Mesothelial cell of epicardium (in vitro differentiated cells): ENCODE measurements at regions not wholly inside any gene's neighbourhood (a gene's known extent, or its start where the extent isn't known, plus 50 kb on each side); places are given as distances from the start of the nearest gene placed in this dataset.

Experiments used
- DNase-seq, 2 experiments: peaks; one replicate each; pipeline ENCODE4 v3.0.0; 2021; ENCODE audit warnings: low spot score in 2 of 2; ENCODE audit not compliant: unreplicated experiment in 2 of 2
- H3K27ac Mint-ChIP-seq: 2 replicates; pipeline ENCODE4 v1.8.0; 2021; ENCODE audit warnings: mixed read lengths
- H3K27me3 Mint-ChIP-seq: 2 replicates; pipeline ENCODE4 v1.8.0; 2021; ENCODE audit warnings: low read depth, mixed read lengths
- H3K36me3 Mint-ChIP-seq: 2 replicates; pipeline ENCODE4 v1.8.0; 2021; ENCODE audit warnings: mixed read lengths
- H3K4me1 Mint-ChIP-seq: 2 replicates; pipeline ENCODE4 v1.8.0; 2021; ENCODE audit warnings: mixed read lengths
- H3K4me3 Mint-ChIP-seq: 2 replicates; pipeline ENCODE4 v1.8.0; 2021; ENCODE audit warnings: mild to moderate bottlenecking, moderate library complexity, mixed read lengths
- H3K9me3 Mint-ChIP-seq: 2 replicates; pipeline ENCODE4 v1.8.0; 2021; ENCODE audit warnings: mixed read lengths
- TF ChIP-seq, protein P1 (sequence below): fragments of 200-600 bp; sonication (generic); IDR thresholded peaks from one replicate; pipeline ENCODE4 v1.5.0; 2021; ENCODE audit warnings: antibody characterized with exemption; ENCODE audit not compliant: unreplicated experiment

- Mint-ChIP-seq H3K27ac (no peak overlapping the region), H3K4me1 (no peaks in the 10 kb centered on the region), H3K27me3 (peaks cover 4% of the 10 kb centered on the region), H3K4me3 (no peak overlapping the region), H3K36me3 (no peaks in the 10 kb centered on the region), H3K9me3 (no peaks in the 10 kb centered on the region)
- DNase-seq = no peak
- TF ChIP-seq, protein P1, sequence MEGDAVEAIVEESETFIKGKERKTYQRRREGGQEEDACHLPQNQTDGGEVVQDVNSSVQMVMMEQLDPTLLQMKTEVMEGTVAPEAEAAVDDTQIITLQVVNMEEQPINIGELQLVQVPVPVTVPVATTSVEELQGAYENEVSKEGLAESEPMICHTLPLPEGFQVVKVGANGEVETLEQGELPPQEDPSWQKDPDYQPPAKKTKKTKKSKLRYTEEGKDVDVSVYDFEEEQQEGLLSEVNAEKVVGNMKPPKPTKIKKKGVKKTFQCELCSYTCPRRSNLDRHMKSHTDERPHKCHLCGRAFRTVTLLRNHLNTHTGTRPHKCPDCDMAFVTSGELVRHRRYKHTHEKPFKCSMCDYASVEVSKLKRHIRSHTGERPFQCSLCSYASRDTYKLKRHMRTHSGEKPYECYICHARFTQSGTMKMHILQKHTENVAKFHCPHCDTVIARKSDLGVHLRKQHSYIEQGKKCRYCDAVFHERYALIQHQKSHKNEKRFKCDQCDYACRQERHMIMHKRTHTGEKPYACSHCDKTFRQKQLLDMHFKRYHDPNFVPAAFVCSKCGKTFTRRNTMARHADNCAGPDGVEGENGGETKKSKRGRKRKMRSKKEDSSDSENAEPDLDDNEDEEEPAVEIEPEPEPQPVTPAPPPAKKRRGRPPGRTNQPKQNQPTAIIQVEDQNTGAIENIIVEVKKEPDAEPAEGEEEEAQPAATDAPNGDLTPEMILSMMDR = no peak
Observed at GRCh38 chr1:106700211-106700610, 356.3 kb upstream of the PRMT6 start.

- peaks cover 6% of the 10 kb centered on the region for H3K27me3 Mint-ChIP-seq
- TF ChIP-seq, protein P1 = no peak
- H3K4me3 Mint-ChIP-seq = no peak overlapping the region
- H3K36me3 Mint-ChIP-seq = no peaks in the 10 kb centered on the region
- no peaks in the 10 kb centered on the region for H3K4me1 Mint-ChIP-seq
- no peak for DNase-seq
- no peak overlapping the region for H3K27ac Mint-ChIP-seq
- H3K9me3 Mint-ChIP-seq = peaks cover 7% of the 10 kb centered on the region
Observed at GRCh38 chr1:106705971-106706370, 350.5 kb upstream of the PRMT6 start.

DNA sequence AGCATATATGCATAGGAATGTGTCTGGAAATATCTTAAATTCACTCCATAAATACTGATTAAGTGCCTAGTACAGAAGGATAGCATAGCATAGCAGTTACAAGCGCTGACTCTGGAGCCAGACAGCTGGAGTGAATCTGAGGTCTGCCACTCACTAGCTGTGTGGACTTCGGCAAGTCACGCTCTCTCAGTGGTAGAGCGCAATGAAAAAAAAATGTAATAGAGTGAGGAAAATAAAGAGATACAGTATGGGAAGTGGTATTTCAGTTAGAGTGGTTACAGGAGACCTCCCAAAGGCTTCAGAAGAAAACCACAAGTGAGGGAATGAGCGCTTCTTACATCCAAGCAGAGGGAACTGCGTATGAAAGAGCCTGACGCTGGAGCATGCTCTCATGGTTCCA lies 338.9 kb upstream of the PRMT6 start:
- Mint-ChIP-seq H3K36me3 (no peaks in the 10 kb centered on the region), H3K4me1 (no peaks in the 10 kb centered on the region), H3K27ac (no peak overlapping the region), H3K4me3 (no peak overlapping the region), H3K27me3 (no peaks in the 10 kb centered on the region), H3K9me3 (no peaks in the 10 kb centered on the region)
- DNase-seq = no peak
- TF ChIP-seq, protein P1 = no peak

DNA sequence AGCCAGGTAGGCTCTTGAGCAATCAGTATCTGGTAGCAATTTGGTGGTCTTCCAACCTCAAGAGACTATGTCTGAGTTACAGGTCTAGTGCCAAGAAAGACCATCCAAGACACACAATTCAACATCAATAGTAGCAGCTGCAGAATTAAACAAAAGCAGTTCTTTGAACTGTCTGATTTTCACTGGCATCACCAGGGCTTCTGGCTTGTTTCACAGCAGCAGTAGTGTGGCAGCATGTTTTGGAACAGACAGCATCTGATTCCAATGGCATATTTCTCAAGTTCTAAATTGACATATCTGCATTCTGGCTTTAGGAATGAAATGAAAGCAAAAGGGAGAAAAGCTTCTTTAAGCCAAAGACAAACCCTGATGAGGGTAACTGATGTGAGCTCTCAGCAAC lies 334.7 kb upstream of the PRMT6 start:
- Mint-ChIP-seq H3K9me3 (peaks cover 8% of the 10 kb centered on the region), H3K36me3 (no peaks in the 10 kb centered on the region), H3K4me1 (no peaks in the 10 kb centered on the region)

GRCh38 chr1:106722466-106722865 lies 334.0 kb upstream of the PRMT6 start:
- Mint-ChIP-seq H3K27ac (no peak overlapping the region), H3K9me3 (peaks cover 8% of the 10 kb centered on the region), H3K36me3 (no peaks in the 10 kb centered on the region), H3K4me1 (no peaks in the 10 kb centered on the region), H3K27me3 (no peaks in the 10 kb centered on the region), H3K4me3 (no peak overlapping the region)
- DNase-seq = no peak
- TF ChIP-seq, protein P1 = no peak

More for the DNA sequence above, 334.7 kb upstream of the PRMT6 start:
- Mint-ChIP-seq H3K27ac (no peak overlapping the region), H3K4me3 (no peak overlapping the region), H3K27me3 (no peaks in the 10 kb centered on the region)
- TF ChIP-seq, protein P1 = no peak
- DNase-seq = no peak

DNA sequence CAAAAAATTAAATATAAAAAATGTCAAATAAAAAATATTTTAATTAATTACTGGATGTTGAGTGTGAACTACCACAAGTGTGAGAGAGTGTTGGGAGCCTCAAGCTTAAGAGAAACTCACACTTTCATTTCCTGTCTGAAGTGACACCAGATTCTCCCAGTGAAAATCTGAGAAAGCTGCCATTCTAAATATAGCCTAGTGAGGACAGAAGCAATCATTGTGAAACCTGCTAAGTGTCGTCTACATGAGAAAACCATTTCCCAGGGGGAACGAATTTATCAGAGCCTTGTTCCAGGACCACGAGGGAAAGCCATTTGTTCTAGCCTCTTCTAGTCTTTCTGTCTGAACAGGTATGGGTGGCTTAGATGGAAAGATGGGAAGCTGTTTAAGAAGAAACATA lies 329.3 kb upstream of the PRMT6 start:
- H3K9me3 Mint-ChIP-seq = peaks cover 8% of the 10 kb centered on the region
- H3K36me3 Mint-ChIP-seq = no peaks in the 10 kb centered on the region
- H3K4me3 Mint-ChIP-seq = no peak overlapping the region
- DNase-seq = no peak
- peaks cover 13% of the 10 kb centered on the region for H3K27me3 Mint-ChIP-seq
- H3K27ac Mint-ChIP-seq = no peak overlapping the region
- TF ChIP-seq, protein P1 = no peak
- no peaks in the 10 kb centered on the region for H3K4me1 Mint-ChIP-seq
